HFFc6 (cell line): ENCODE measurements at regions not wholly inside any gene's neighbourhood (a gene's known extent, or its start where the extent isn't known, plus 50 kb on each side); places are given as distances from the start of the nearest gene placed in this dataset.

ENCODE experiments used
- DNase-seq: peaks from one replicate; pipeline ENCODE4 v3.0.0-alpha.2; 2018
- H3K27ac Mint-ChIP-seq: 2 replicates; pipeline ENCODE4 v1.8.0; 2020; ENCODE audit warnings: mild to moderate bottlenecking, mixed read lengths
- H3K27me3 Mint-ChIP-seq: 2 replicates; pipeline ENCODE4 v1.8.0; 2021; ENCODE audit warnings: mild to moderate bottlenecking, moderate library complexity, mixed read lengths; ENCODE audit not compliant: insufficient read depth
- H3K36me3 Mint-ChIP-seq: 2 replicates; pipeline ENCODE4 v1.8.0; 2021; ENCODE audit warnings: low read depth, mixed read lengths
- H3K4me1 Mint-ChIP-seq: 2 replicates; pipeline ENCODE4 v1.8.0; 2020; ENCODE audit warnings: low read depth, mixed read lengths
- H3K4me3 Mint-ChIP-seq: 2 replicates; pipeline ENCODE4 v1.8.0; 2020; ENCODE audit warnings: mild to moderate bottlenecking, moderate library complexity, mixed read lengths
- H3K9me3 Mint-ChIP-seq: 2 replicates; pipeline ENCODE4 v1.8.0; 2020; ENCODE audit warnings: mild to moderate bottlenecking, mixed read lengths
- CTCF ChIP-seq: fragments of 200-600 bp; sonication (generic); IDR thresholded peaks from 2 replicates; pipeline ENCODE4 v1.5.0; 2021; ENCODE audit warnings: antibody characterized with exemption, mild to moderate bottlenecking

DNA sequence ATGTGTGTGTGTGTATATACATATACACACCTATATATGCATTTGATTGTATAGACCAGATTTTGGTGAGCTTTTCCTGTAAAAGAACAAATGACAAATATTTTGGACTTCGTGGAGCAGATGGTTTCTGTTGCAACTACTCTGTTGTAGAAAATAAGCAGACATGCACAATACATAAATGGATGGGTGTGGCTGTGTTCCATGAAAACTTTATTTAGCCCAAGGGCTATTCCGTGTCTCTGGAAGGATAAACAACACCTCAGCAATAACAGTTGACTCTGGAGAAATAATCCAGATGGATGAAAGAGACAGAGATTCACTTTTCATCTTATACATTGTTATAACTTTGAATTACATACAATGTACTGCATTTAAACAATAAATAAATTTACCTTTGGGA, 441.4 kb downstream of the CNTN3 start:
- H3K4me1 Mint-ChIP-seq = no peaks in the 10 kb centered on the region
- no peak for TF ChIP-seq CTCF
- H3K36me3 Mint-ChIP-seq = no peaks in the 10 kb centered on the region
- peaks cover 2% of the 10 kb centered on the region; the same call in 1 of the 2 replicates for H3K9me3 Mint-ChIP-seq
- H3K27ac Mint-ChIP-seq = no peak overlapping the region
- H3K27me3 Mint-ChIP-seq = no peaks in the 10 kb centered on the region
- no peak for DNase-seq
- no peak overlapping the region for H3K4me3 Mint-ChIP-seq

GRCh38 chr3:74167926-74168325, 446.5 kb downstream of the CNTN3 start:
- Mint-ChIP-seq H3K4me1 (no peaks in the 10 kb centered on the region), H3K36me3 (peaks cover 2% of the 10 kb centered on the region; the same call in 1 of the 2 replicates), H3K27me3 (no peaks in the 10 kb centered on the region), H3K9me3 (peaks cover 5% of the 10 kb centered on the region), H3K4me3 (no peak overlapping the region), H3K27ac (no peak overlapping the region)
- no peak for TF ChIP-seq CTCF
- no peak for DNase-seq

DNA sequence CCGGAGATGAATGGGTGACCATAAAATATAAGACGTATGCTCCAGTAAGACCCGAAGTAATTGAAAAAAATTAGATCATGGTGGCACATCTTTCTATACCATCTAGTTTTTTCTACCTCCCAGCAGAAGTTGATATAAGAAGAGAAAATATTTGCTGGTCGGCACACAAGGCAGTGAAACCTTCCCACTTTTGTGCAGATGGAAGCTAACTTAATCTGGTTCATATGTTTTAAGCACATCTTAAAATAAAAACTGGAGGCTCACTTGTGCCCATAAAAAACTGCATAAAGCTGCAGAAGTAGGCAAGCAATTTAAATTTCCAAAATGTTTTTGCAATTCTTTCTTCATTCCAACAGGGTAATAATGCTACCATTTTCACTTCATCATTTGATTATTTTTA, 449.2 kb downstream of the CNTN3 start:
- Mint-ChIP-seq H3K9me3 (peaks cover 7% of the 10 kb centered on the region), H3K36me3 (peaks cover 4% of the 10 kb centered on the region; the same call in 1 of the 2 replicates)
- no peak for TF ChIP-seq CTCF

DNA sequence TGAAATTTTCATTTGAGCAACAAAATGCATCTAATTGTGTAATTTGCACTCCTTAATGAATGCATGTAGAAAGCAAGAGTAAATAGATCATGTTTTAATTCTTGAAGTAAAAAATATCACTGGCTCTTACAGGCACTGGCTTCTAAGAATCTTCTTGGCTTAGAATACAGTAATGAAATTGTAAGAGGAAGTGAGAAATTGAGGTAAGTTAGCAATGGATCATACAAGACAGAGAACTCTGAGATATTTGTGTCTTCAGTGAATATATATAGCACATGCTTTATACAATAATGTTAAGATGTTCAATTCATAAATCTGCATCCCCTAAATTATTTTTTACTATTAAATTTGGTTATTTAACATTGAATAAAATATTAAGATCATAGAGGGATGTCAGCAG, 465.0 kb downstream of the CNTN3 start:
- Mint-ChIP-seq H3K9me3 (no peaks in the 10 kb centered on the region), H3K36me3 (no peaks in the 10 kb centered on the region), H3K27ac (no peak overlapping the region), H3K27me3 (no peaks in the 10 kb centered on the region), H3K4me1 (no peaks in the 10 kb centered on the region), H3K4me3 (no peak overlapping the region)
- no peak for DNase-seq
- no peak for TF ChIP-seq CTCF

More for the DNA sequence above, 449.2 kb downstream of the CNTN3 start:
- Mint-ChIP-seq H3K27ac (no peak overlapping the region), H3K4me3 (no peak overlapping the region), H3K4me1 (no peaks in the 10 kb centered on the region), H3K27me3 (no peaks in the 10 kb centered on the region)
- DNase-seq = no peak

DNA sequence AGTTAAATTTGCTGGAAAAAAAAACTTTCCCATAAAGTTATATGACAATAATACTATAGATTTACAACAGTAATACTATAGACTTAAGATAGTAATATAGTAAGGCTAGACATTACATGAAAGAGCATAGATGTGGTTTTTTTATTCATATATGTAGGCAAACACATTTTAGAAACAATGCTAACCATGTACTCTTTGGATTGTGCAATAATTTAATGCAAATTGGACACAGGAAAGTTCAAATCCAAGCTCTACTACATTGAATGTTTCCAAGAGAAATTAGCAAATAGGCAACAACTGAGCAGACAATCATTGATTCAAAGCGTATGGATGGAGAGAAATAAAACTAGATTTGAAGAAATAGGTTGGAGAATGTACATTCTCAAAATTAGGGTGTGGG, 469.2 kb downstream of the CNTN3 start:
- Mint-ChIP-seq H3K4me3 (no peak overlapping the region), H3K27me3 (no peaks in the 10 kb centered on the region), H3K27ac (no peak overlapping the region), H3K4me1 (no peaks in the 10 kb centered on the region), H3K9me3 (no peaks in the 10 kb centered on the region), H3K36me3 (no peaks in the 10 kb centered on the region)
- no peak for DNase-seq
- TF ChIP-seq CTCF = no peak

DNA sequence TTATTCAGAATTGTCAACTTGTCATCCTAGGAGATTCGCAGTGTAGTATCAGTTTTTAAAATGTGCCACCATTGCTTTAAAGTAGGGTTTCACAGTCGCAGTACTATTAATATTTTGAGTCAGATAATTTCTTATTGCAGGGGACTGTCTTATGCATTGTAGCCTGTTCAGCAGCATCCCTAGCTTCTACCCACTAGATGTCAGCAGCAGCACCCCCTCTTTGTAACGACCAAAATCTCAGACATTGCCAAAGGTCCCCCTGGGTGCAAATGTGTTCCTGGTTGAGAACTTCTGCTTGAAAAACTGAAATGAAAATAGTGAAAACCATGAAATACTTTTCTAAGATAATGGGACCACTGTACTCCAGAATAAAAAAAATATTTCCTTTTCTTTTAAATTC, 474.8 kb downstream of the CNTN3 start:
- Mint-ChIP-seq H3K4me1 (no peaks in the 10 kb centered on the region), H3K27me3 (no peaks in the 10 kb centered on the region), H3K27ac (no peak overlapping the region), H3K4me3 (no peak overlapping the region), H3K36me3 (no peaks in the 10 kb centered on the region), H3K9me3 (no peaks in the 10 kb centered on the region)
- DNase-seq = peak; percentile 3
- peak; percentile 64 for TF ChIP-seq CTCF
